GM21447 (cell line): ENCODE measurements at regions not wholly inside any gene's neighbourhood (a gene's known extent, or its start where the extent isn't known, plus 50 kb on each side); places are given as distances from the start of the nearest gene placed in this dataset.

ENCODE experiments used
- ATAC-seq: cut with Tn5 transposase; IDR thresholded peaks from one replicate; pipeline ENCODE4 v1.9.1; 2021; ENCODE audit not compliant: unreplicated experiment

DNA sequence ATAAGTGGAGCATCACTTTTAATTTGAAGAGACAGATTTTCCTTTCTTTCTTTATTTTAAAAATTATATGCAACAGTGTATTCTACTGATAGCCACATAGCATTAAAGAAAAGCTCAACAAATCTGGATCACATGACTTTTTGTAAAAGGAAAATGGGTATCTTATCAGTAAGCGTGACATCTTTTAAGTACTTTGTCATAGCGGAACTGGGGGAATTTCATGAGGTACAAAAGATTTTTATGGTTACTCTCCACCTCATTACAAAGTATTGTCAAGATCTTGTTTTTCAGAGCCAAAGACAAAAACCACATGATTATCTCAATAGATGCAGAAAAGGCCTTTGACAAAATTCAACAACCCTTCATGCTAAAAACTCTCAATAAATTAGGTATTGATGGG is 219.6 kb upstream of the ZPLD1 start:
- ATAC-seq = no peak

DNA sequence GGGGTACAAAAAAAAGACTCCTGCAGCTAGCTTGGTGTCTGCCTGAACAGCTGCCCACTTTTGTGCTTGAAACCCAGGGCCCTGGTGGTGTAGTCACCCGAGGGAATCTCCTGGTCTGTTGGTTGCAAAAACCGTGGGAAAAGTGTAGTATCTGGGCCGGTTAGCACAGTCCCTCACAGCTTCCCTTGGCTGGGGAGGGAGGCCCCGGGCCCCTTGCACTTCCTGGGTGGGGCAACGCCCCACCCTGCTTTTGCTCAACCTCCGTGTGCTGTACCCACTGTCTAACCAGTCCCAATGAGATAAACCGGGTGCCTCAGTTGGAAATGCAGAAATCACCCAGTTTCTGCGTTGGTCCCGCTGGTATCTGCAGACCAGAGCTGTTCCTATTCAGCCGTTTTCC is 211.7 kb upstream of the ZPLD1 start:
- ATAC-seq = no peak

DNA sequence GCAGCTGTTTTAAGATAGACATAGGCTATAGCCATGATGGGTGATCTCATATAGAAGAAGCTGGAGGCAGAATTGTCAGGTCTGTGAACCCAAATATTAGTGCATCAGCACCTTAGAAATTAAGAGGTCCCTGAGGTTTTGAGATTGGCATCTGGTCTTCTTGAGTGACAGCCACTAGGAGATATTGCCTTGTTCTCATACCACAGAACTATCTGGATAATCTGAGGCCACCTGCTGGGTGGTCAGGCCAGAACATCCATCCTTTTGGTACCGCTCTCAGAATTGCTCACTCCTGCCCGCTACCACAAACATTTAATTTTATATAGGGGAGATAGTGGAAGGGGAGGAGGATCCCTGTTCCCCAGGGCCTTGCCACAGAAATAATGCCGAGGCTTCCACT is 210.6 kb upstream of the ZPLD1 start:
- peak; percentile 48 for ATAC-seq

- ATAC-seq = no peak
Observed at GRCh38 chr3:102225005-102225404, 209.8 kb upstream of the ZPLD1 start.

DNA sequence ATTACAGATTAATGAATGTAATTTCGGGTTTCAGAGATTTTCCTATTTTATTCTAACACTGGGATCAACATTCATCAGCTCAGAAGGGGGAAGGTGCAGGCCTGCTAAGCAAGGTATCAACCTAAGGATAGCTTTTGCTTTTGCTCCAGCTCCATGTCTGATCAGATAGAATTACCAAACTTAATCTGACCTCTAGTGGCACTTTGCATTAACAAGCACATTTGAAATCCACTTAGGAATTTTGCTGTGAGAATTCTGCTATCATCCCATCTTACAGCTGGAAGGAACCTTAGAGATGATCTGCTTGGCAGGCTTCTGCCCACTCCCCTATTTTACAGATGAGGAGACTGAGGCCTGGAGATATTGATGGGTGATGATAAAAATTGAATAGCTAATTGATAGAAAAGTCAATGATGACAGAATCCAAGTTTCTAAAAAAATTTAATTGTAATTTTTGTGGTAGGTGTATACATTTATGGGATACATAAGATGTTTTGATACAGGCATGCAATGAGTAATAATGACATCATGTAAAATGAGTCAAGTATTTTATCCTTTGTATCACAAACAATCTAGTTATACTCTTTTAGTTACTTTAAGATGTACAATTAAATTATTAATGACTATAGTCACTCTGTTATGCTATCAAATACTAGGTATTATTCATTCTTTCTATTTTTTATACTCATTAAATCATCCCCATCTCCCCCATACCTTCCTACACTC is 209.2 kb upstream of the ZPLD1 start:
- ATAC-seq = peak; percentile 40

DNA sequence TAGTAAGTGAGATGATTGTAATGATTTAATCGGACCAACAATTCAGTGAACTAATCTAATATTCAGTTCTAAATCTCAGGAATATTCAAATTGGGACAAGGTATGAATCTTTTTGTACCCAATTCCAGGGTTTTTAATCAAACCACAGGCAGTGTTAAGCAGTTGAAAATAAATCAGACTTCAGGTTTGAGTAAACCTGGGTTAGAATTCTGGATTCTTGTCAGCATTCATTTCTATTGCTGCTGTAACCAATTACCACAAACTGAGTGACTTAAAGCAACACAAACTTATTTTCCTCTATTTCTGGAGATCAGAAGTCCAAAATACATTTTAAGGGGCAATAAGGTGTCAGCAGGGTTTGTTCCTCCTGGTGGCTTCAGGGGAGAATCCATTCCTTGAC is 208.4 kb upstream of the ZPLD1 start:
- no peak for ATAC-seq

GRCh38 chr3:102229062-102229655 is 205.7 kb upstream of the ZPLD1 start:
- ATAC-seq = peak; percentile 44

GRCh38 chr3:102230057-102230456 is 204.8 kb upstream of the ZPLD1 start:
- ATAC-seq = no peak

DNA sequence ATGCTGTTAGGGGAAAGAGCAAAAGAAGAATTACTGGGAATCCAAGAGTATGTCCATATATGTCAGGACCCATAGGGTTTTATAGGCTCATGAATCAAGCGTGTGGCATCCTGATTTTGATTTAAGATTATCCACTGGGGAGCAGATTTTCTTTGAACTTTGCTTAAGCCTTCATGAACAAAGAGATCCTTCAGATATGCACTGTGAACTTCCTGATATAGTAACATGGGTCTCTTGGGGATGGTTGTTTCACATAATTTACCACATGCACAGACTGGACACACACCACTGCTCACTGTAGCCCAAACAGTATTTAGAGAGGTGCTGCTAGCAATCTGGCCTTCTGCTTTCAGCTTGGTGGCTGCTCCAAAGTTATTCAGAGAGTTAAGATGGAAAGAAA is 200.9 kb upstream of the ZPLD1 start:
- peak; percentile 98 for ATAC-seq

- ATAC-seq = no peak
Observed at GRCh38 chr3:102235679-102236078, 199.1 kb upstream of the ZPLD1 start.

DNA sequence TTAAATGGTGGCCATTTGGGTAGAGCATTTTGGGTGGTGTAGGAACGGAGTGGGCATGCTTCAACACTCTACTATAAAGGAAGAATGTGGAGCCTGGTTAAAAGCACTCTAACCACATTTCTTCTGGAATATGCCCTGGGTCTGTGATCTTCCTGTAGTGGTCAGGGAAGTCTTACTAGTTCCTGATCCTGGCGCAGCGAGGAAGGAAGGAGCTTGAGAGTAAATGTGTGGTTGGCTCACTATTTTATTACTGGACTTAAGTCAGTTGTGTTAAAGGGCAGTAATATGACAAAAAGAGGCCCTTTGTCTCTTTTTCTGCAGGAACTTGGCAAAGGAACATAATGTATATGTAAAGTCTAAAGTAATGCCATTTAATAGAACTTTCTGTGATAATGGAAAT is 197.6 kb upstream of the ZPLD1 start:
- no peak for ATAC-seq

DNA sequence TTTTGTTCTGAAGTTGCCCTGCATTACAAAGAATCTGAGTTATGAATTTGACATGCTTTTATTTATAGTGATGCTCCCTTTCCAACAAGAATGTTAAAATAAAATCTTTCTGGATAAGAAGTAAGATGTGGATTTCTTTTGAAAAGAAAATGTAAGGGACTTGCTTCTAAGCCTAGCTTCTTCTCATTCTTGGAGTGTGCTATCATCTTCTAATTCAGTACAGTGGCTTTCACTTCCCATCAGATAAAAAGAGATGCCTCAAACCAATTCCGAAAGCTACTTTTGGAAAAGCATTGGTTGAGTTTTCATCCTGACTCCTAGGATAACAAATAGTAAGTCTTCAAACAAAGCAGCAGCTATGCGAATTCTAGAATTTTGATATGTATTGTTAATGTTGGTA is 197.0 kb upstream of the ZPLD1 start:
- ATAC-seq = no peak

DNA sequence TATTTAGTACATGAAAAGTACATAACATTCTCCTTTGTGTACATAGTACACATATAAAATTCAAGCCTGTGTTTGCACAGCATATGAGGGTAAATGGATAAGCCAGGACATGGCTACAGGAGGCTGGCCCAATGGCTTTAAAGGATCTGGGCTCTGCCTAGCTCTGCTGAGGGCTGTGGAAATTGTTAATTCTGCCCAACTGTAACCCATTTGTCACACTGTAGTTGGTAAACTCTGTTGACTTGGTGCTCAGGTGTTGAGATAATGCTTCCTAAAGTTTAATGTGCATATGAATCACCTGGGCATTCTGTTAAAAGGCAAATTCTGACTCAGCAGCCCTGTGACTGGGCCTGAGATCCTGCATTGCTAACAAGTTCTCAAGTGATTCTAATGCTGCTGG is 196.5 kb upstream of the ZPLD1 start:
- no peak for ATAC-seq

- no peak for ATAC-seq
Observed at GRCh38 chr3:102240720-102241119, 194.1 kb upstream of the ZPLD1 start.

GRCh38 chr3:102248981-102249705 is 185.7 kb upstream of the ZPLD1 start:
- no peak for ATAC-seq

GRCh38 chr3:102255736-102256135 is 179.1 kb upstream of the ZPLD1 start:
- no peak for ATAC-seq

DNA sequence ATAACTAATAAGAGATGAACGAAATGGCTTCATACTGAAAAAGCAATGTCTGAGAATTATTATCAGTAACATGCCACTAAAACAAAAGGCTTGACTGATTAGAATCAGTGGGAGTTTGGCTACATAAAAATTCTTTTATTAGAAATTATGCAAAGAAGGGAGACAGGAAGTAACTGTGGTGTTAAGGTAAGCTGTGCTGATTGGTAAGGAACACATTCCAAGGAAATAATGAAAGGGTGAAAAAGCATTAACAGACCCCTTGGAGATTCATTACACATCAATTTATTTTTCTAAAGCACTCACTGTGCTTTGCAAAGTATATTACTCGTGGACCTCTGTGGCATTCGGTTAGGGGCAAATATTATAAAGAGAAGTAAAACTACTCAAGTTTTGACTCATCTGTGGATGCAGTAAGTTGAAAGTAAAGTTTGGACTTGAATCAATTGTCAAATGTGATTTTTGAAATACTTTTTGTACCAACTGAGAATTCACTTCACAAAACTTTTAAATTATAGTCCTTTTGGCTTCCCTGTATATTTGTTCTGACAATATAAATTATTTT is 176.1 kb upstream of the ZPLD1 start:
- ATAC-seq = no peak

GRCh38 chr3:102259663-102260062 is 175.2 kb upstream of the ZPLD1 start:
- no peak for ATAC-seq

- ATAC-seq = no peak
Observed at GRCh38 chr3:102265720-102266119, 169.1 kb upstream of the ZPLD1 start.

GRCh38 chr3:102269406-102269805 is 165.4 kb upstream of the ZPLD1 start:
- ATAC-seq = no peak

DNA sequence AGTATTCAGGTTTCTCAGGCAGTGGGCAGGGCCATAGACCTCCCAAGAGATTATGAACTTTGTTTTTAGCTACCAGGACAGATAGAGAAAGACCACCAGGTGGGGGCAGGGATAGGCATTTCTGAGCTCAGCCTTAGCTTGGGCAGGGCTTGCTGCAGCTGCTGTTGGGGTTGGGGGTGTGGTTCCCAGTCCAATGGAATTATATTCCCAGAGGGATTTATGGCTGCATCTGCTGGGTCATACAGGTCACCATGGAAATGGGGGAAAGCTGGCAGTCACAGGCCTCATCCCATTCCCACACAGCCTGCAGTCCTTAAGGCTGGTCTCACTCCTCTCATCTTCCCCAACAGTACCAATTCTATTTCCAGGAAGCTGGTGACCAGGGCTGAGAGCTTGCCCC is 144.6 kb upstream of the ZPLD1 start:
- ATAC-seq = no peak

DNA sequence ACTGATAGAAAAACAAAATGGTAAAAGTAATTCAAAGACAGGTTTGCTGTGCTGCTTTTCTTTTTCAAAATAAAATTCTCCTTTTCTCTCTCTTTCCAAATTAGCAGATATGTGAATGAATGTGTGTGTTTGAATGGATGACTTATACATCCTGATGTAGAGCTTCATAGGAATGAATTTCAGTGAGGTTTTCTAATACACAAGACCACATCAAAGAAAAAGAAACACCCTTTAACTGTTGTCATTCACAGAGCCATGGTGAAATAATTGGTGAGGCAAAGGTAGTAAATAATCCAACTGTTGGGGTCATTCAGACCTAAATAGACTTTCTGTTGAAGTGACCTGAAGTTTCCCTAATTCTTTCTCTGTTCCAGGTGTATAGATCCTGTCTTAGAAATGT is 139.1 kb upstream of the ZPLD1 start:
- no peak for ATAC-seq
